ENCODE measurements at regions not wholly inside any gene's neighbourhood (a gene's known extent, or its start where the extent isn't known, plus 50 kb on each side); places are given as distances from the start of the nearest gene placed in this dataset.
"Not testable (repeated sequence)": the region's sequence is repeated elsewhere in the genome, so short reads cannot be mapped to it uniquely, and the experiment has no call there.

GRCh38 chr1:79304131-79304530 is 297.6 kb upstream of the ADGRL4 start:
- peak; percentile 9 for DNase-seq (ENCODE audit: low spot score)

DNA sequence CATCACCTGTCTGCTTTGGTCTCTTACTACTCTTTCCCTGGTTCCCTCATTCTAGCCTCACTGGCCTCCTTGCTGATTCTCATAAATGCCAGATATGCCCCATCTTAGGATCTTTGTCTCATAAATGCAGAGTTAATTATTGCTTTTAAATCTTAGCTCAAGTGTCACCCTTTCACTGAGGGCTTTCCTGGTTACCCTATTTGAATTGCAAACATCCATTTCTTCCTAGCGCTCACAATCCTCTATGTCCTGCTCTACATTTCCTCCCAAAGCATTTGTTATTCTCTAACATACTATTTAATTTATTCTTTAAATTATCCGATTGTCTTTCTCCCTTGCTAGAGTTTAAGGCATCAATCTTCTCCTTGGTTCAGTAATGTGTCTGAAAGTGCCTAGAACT is 296.5 kb upstream of the ADGRL4 start:
- DNase-seq (ENCODE audit: low spot score): no peak

DNA sequence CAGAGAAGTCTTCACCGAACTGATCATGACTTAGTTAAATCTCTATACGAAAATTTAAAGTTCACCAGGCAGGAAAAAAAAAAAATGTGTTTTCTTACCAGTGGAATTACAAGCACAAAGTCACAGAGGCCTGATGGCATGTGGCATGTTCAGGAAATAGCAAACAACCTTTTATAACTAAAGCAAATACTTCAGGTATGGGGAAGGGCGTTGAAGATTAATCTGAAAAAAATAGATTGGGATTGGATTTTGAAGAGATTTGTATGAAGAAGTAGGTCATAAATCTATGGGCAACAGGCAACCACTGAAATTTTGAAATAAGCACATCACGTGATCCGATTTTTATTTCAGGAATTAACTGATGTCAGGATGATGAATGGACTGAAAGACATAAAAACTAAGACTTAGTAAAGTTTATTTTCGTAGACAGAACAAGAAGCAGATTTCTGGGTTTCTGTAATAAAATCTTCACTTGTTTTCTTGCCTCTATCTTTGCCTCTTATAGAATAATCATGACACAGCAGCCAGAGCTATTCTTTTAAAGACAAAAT is 295.9 kb upstream of the ADGRL4 start:
- DNase-seq (ENCODE audit: low spot score): no peak

DNA sequence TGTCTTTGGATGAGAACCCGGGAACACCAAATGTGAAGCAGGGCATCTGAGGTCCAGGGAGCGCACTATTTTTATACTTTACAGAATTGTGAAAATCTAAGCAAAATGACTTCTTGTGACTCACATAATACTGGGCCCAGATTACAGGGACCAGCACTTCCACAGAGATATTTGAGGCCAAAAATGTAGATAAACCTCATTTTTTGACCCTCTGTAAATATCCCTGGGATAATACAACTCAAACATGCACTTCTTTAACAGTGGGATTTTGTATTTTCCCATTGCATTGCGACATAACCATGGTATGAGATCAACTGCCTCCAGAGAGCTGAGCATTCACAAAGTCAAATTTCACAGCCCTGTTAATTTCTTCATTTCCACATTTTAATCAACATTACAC is 289.4 kb upstream of the ADGRL4 start:
- DNase-seq (ENCODE audit: low spot score): peak; percentile 17

DNA sequence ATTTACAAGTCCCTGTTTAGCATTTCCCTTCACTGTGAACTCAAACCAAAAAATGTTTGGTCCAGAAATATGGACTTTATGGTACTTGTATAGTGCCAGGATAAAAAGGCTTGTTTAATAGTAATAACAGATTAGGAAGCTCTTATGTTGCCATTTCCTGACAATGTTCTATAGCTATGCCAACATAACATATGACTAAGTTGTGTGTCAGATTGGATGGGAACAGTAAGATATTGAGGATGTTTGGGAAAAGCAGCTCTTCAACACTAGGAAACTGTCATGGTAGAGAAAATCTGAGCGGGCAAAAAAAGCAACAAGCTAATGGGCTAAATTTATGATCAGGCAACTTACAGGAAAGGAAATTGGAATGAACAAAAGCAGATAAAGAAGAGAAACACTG is 287.1 kb upstream of the ADGRL4 start:
- DNase-seq (ENCODE audit: low spot score): no peak

DNA sequence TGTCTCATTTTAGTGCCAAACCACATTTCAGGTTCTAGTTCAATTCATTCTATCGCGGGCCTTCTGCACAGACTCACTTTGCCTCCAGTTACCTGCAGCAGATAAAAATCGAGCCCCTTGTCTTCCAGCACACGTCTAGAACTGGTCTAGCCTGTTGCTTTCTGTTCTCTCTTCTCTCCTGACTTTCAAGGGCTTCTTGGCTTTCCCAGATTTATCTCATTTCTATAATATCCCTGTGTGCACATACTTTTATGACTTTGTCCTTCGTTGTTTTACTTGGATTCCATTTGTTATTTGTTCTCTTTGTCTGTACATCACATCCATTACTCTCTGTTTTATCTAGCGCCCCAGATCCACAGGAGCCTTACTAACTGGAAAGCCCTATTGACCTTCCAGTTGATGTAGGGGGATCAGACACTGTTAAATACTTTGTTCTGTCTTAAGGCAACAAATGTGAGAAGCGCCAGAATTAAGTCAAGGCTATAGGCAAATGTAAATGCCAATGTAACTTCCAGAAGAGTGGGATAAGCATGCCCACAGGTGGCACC is 284.5 kb upstream of the ADGRL4 start:
- DNase-seq (ENCODE audit: low spot score): no peak

DNA sequence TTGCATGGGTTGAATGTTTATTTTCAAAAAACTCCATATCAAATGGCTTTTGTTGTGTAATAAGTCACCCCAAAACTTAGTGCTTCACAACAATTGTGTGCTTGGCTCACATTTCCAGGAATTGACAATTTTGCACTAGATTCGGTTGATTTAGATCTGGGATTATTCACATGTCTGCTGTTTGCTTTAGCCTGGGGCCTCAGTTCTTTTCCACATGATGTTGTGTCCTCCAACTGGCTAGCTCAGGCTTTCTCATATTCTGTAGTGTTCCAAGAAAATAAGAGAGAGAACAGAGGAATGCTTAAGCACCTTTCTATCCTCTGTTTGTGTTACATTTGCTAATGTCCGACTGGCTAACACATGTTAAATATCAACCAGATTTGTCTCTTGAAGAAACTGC is 281.5 kb upstream of the ADGRL4 start:
- no peak for DNase-seq (ENCODE audit: low spot score)

GRCh38 chr1:79285667-79286066 is 279.1 kb upstream of the ADGRL4 start:
- no peak for DNase-seq (ENCODE audit: low spot score)

DNA sequence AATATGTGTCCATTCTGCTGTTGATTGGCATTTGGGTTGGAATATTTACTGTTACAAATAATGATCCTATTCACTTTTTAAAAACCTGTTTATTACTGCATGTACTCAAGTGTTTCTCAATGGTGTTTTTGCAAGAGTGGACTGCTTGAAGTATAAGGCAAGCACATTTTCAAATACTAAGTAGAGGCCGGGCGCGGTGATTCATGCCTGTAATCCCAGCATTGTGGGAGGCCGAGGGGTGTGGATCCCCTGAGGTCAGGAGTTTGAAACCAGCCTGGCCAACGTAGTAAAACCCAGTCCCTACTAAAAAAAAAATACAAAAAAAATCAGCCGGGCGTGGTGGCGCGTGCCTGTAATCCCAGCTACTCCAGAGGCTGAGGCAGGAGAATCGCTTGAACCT is 276.9 kb upstream of the ADGRL4 start:
- DNase-seq (ENCODE audit: low spot score): no peak

GRCh38 chr1:79281442-79281841 is 274.9 kb upstream of the ADGRL4 start:
- no peak for DNase-seq (ENCODE audit: low spot score)

DNA sequence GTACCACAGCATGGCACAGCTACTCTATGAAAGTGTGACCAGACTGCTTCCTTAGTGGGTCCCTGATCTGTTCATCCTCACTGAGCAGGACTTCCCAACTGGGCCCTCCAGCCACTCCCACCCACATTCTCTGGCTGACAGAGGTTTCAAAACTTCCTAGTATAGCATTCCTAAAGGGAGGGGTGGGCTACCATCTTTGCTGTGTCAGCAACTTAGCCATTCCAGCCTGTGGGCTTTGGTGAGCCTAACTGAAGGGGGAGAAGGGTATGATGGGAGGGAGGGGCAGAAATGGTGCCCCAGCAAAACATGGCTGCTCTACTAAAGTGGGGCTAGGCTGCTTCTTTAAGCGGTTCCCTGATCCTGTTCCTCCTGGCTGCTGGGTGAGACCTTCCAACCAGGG is 265.2 kb upstream of the ADGRL4 start:
- DNase-seq (ENCODE audit: low spot score): no peak

- no peak for DNase-seq (ENCODE audit: low spot score)
Measured at GRCh38 chr1:79264975-79265818, 258.7 kb upstream of the ADGRL4 start.

DNA sequence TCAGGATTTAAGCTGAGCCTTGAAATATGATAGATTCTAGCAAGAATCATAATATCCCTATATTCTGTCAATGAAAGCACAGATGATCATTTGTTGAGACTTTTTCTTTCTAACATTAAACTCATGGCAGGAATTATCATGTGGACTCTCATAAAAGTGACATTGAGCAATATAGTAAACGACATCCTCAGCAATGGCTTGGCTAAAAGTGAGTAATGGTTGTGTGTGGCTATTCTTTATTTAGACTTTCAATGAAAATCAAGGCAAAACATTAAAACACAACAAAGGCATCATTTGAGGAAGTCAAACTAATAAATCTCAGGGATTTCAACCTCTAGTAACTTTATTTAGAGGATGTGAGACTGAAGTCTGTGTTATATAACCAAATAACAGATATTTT is 257.8 kb upstream of the ADGRL4 start:
- DNase-seq (ENCODE audit: low spot score): no peak

DNA sequence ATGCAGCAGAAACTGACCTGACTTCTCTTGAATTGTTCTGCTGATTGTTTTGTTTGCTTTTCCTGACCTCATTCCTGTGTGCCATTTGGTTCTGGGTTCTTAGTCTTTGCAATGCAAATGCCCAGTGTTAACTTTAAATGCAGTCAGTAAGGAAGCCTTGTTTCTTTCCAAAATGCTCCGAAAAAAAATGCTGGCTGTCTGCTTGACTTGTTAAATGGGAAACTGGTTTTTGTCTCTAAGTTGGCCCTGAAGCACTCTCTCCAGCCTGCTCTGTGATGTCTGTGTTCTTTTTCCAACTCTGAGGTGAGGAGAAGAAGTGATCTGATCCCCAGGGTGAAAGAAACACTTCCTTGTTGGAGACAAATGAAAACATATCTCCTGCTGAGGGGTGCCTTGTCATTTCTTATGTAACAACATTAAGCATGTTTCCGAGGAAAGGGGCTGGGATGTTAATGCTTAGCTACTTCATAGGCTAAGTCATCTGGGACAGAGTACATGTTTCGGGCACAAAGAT is 256.3 kb upstream of the ADGRL4 start:
- DNase-seq (ENCODE audit: low spot score): no peak

DNA sequence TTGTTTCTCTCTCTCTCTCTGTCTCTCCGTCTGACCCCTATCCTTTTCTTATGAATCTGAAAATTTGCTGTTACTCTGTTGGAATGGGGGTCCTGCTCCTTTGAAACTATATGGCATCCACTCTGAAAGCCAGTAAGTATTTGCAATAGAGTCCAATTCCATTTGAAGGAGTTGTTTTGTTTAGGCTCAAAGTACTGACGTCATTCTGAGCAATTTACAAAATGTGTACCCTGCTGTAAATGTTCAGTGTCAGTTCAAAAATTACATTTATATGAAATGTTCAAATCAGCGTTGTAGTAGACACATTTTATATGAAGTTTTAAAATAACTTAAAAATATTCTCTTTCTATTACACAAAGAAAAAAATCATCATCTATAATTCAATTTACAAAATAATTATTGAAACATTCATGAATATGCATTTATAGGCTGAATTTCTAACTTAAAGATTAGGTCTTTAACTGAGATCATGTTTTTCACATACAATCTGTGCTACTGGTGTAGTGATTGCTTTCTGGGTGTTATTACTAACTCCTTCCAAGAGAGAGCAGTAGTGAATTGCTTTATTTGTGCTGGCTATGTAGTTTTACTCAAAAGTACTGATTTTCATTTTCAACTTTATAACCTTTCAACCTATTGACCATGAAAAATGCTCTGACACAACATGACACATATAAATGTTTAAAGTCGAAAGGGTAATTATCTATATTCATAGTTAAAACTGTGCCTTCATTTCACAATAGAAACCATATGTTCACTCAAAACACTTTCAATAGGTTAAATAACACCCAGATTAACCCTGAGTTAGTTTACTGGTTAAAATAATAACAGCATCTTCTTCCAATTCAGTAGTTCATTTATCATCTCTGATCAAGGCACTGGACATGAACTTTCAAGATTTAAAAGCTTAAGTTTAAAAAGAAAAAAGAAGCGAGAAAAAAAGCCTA is 253.1 kb upstream of the ADGRL4 start:
- DNase-seq (ENCODE audit: low spot score): peak; percentile 53

- DNase-seq (ENCODE audit: low spot score): no peak
Measured at GRCh38 chr1:79255421-79255820, 248.9 kb upstream of the ADGRL4 start.

DNA sequence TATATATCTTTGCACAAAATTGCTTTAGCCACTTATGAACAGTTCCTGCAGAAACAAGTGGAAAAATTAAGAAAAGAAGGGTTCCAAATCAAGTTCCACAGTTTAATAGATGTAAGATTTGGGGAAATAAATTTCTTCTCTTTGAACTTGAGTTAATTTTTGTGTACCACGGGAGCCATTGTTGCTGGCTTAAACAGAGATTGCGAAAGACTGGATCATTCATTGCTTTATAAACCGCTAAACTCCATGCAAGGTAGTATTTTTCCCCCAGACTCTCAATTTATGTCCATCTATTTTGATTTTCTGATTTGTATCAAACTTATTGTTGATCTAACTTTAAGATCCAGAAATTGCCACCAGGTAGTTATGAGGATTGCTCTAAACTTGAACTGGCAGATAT is 246.1 kb upstream of the ADGRL4 start:
- DNase-seq (ENCODE audit: low spot score): no peak

- DNase-seq (ENCODE audit: low spot score): no peak
Measured at GRCh38 chr1:79239840-79240239, 233.3 kb upstream of the ADGRL4 start.

DNA sequence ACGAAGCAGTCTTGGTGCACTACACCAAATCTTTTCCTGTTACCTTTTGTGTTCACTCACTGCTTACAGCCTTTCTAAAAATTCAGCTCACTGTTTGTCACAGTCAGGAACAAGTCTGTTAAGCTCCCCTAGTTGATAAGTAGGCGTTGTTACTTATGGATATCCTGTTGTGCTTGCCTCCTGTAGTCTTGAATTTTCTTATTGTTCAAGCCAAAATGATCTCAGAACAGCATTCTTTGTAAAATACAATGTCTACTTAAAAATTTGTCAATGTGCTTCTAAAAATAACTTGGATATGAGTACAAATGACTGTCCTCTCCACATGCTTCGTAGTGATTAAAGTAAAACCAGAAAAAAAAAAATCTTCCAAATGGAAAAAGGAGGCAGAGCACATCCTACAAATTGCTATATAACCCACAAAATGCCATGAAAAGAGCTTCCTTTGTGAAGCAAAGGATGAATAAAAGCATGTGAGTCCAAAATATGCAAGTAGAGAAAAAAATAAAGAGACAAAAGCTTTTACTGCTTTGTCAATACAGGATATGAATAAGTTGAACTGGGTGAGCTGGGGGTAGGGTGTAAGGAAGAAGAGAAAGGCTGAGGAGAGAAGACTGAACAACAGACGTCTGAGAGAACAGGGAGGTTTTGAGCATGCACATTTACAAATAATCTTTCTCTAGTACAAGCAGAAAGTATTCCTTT is 228.9 kb upstream of the ADGRL4 start:
- DNase-seq (ENCODE audit: low spot score): peak; percentile 12

DNA sequence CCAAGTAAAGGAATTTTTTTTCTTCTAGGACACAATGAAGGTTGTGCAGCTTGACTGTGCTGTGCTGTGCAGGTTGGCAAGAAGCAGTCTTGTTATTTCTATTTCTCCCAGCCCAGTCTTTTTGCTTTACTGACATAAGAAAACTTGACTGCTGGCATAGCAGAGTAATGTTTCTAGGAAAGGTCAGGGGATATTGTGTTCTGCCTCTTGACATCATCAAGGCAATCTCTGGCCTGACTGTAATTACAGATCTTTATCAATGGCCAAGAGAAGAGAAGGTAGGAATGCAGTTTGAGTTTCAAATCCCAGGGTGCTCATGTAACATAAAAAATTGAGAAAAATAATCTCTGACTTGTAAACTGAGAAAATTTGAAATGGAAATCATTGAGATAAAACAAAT is 226.3 kb upstream of the ADGRL4 start:
- no peak for DNase-seq (ENCODE audit: low spot score)

DNA sequence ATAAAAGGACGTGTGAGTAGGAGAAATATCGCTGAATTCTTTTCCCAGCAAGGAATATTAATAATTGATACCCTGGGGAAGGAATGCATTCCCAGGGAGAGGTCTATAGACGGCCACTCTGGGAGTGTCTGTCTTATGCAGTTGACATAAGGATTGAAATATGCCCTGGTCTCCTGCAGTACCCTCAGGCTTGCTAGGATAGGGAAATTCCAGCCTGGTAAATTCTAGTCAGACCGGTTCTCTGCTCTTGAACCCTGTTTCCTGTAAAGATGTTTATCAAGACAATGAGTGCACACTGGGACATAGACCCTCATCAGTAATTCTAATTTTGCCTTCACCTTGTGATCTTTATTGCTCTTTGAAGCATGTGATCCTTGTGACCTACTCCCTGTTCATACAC is 224.2 kb upstream of the ADGRL4 start:
- DNase-seq (ENCODE audit: low spot score): not testable (repeated sequence)

DNA sequence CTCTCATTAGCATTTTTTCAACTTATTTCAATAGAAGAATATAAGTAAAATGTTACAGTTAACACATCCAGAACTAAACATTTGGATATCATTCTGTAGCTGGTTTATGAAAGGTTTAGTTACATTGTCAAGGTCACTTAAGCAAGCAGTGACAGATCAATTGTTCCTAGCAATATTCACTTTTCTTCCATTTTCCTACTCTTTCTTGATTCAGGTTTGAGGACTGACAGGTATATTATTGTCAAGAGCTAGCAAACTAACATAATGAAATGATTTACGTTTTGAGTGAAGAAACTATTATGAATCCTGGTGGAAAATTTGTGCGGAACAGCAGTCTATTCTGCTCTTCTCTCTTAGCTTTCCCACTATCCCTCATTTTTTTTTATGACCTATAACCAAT is 220.4 kb upstream of the ADGRL4 start:
- no peak for DNase-seq (ENCODE audit: low spot score)
